HL-60 (cell line): ENCODE measurements at regions not wholly inside any gene's neighbourhood (a gene's known extent, or its start where the extent isn't known, plus 50 kb on each side); places are given as distances from the start of the nearest gene placed in this dataset.

Source experiments
- DNase-seq, 2 experiments: peaks; one replicate each; pipeline ENCODE4 v3.0.0-alpha.2; 2010 to 2020; ENCODE audit warnings: low read depth in 1 of 2, low spot score in 1 of 2
- H3K27ac ChIP-seq: fragments of 250-450 bp; sonication (Bioruptor Pico); replicated peaks from 2 replicates; pipeline ENCODE4 v1.5.1; 2020; ENCODE audit warnings: mild to moderate bottlenecking, moderate library complexity
- H3K27me3 ChIP-seq: fragments of 250-450 bp; sonication (Bioruptor Pico); 2 replicates; pipeline ENCODE4 v1.5.1; 2021; ENCODE audit warnings: mild to moderate bottlenecking, moderate library complexity; ENCODE audit not compliant: insufficient read depth, poor library complexity, severe bottlenecking
- H3K4me3 ChIP-seq: replicated peaks from 2 replicates; pipeline ENCODE4 v1.5.1; 2011; ENCODE audit warnings: mild to moderate bottlenecking, control low read depth, low read length; ENCODE audit not compliant: insufficient read depth
- CTCF ChIP-seq: IDR thresholded peaks from one replicate; pipeline ENCODE4 v1.5.1; 2011; ENCODE audit warnings: low read length, control low read depth, inconsistent platforms; ENCODE audit not compliant: insufficient read depth
- GABPA ChIP-seq: IDR thresholded peaks from 2 replicates; pipeline ENCODE4 v1.6.1; 2012; ENCODE audit warnings: low read depth
- POLR2AphosphoS5 ChIP-seq: IDR thresholded peaks from 2 replicates; pipeline ENCODE4 v1.6.1; 2012; ENCODE audit warnings: low read depth
- REST ChIP-seq: IDR thresholded peaks from 2 replicates; pipeline ENCODE4 v1.6.1; 2012; ENCODE audit warnings: low read depth; ENCODE audit not compliant: insufficient replicate concordance
- SPI1 ChIP-seq: IDR thresholded peaks from 2 replicates; pipeline ENCODE4 v1.6.1; 2012; ENCODE audit warnings: low read depth, mild to moderate bottlenecking, borderline replicate concordance

GRCh38 chr1:245060684-245061374, 94.0 kb upstream of the KIF26B start:
- Histone ChIP-seq H3K4me3 (no peak overlapping the region), H3K27ac (no peak overlapping the region), H3K27me3 (no peaks in the 10 kb centered on the region)
- no peak for DNase-seq
- no peak for TF ChIP-seq REST
- TF ChIP-seq SPI1, result no peak
- no peak for TF ChIP-seq POLR2AphosphoS5
- no peak for TF ChIP-seq CTCF
- no peak for TF ChIP-seq GABPA

DNA sequence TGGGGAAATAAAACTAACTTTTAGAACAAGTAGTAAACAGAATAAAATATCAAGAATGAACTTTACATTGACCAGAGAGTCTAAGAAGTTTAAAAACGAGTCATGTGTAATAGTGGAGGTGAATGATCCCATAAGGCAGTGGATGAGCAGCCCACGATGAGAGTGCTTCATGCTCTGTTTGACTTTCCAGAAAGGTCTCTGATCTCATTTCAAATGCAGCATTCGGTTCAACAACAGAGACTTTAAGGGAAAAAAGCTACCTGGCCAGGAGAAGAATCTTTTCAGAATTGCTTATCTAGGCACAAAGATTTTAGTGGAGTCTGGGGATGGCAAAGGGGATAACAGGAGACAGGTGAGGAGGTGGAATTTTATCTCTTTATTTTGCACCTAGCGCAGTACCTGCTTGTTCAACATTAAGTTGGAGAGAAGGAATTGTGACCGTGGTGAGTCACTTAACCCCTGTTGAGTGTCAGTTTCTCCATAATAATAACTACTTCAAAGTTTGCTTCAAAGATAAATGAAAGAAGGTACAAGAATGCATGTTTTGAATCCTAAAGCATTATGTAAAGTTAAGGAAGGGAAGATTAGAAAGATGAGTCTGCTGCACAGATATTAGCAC, 94.9 kb upstream of the KIF26B start:
- no peak overlapping the region for H3K4me3 ChIP-seq
- no peaks in the 10 kb centered on the region for H3K27me3 ChIP-seq
- no peak overlapping the region for H3K27ac ChIP-seq

More for the DNA sequence above, 94.9 kb upstream of the KIF26B start:
- DNase-seq, result no peak
- no peak for TF ChIP-seq REST
- no peak for TF ChIP-seq POLR2AphosphoS5
- TF ChIP-seq CTCF, result no peak
- TF ChIP-seq GABPA, result no peak
- TF ChIP-seq SPI1, result no peak
